Gastrocnemius medialis (tissue), 4 donors: ENCODE measurements at regions not wholly inside any gene's neighbourhood (a gene's known extent, or its start where the extent isn't known, plus 50 kb on each side); places are given as distances from the start of the nearest gene placed in this dataset.

Source experiments
- ATAC-seq, 2 donors: fragments of 150-250 bp; one replicate each; pipeline ENCODE4 v1.9.1; 2016
- DNase-seq, 2 donors: peaks; one replicate each; pipeline ENCODE4 v3.0.0-alpha.2; 2019
- H3K27ac ChIP-seq, 4 donors: fragments of 200-600 bp; sonication (generic); 1 replicate in 1 of 4; 2 replicates in 3 of 4; pipeline ENCODE4 v1.5.1; 2016 to 2018; ENCODE audit warnings: mild to moderate bottlenecking in 2 of 4, moderate library complexity in 1 of 4
- H3K27me3 ChIP-seq, 3 donors: fragments of 200-600 bp; sonication (generic) in 2 of 3; 1 replicate in 1 of 3; 2 replicates in 2 of 3; pipeline versions ENCODE4 v1.5.1 to v1.6.0; 2016 to 2019; ENCODE audit warnings: mild to moderate bottlenecking in 1 of 3, moderate library complexity in 1 of 3
- H3K36me3 ChIP-seq, 2 donors: fragments of 200-600 bp; sonication (generic) in 1 of 2; one replicate each; pipeline ENCODE4 v1.5.1; 2017 to 2018
- H3K4me1 ChIP-seq, 2 donors: fragments of 200-600 bp; sonication (generic) in 1 of 2; one replicate each; pipeline ENCODE4 v1.5.1; 2016 to 2017; ENCODE audit warnings: mild to moderate bottlenecking in 2 of 2
- H3K4me3 ChIP-seq, 4 donors: fragments of 200-600 bp; sonication (generic) in 3 of 4; 1 replicate in 1 of 4; 2 replicates in 3 of 4; pipeline ENCODE4 v1.5.1; 2016 to 2019; ENCODE audit warnings: mild to moderate bottlenecking in 2 of 4
- H3K9me3 ChIP-seq, 3 donors: fragments of 200-600 bp; sonication (generic) in 2 of 3; 1 replicate in 1 of 3; 2 replicates in 2 of 3; pipeline ENCODE4 v1.5.1; 2016 to 2019
- CTCF ChIP-seq, 5 experiments: fragments of 450-650 bp in 3 of 5; fragments of 200-600 bp in 2 of 5; sonication (generic) in 2 of 5; IDR thresholded peaks in 4 of 5; conservative IDR thresholded peaks in 1 of 5; 1 replicate in 4 of 5; 2 replicates in 1 of 5; pipeline ENCODE4 v1.5.1; 2016 to 2019; ENCODE audit warnings: antibody characterized with exemption in 5 of 5, mild to moderate bottlenecking in 3 of 5, moderate library complexity in 3 of 5
- POLR2A ChIP-seq, 2 donors: fragments of 450-650 bp; IDR thresholded peaks; one replicate each; pipeline ENCODE4 v1.6.1; 2017; ENCODE audit warnings: antibody characterized with exemption in 2 of 2, mild to moderate bottlenecking in 2 of 2, moderate library complexity in 2 of 2
- in situ Hi-C, 4 donors: fragments of 200-750 bp; cut with MboI; loops; one replicate each; pipeline versions ENCODE4 v1.15.0 to v1.8.0; 2017; ENCODE audit warnings: low sequenced_read_pairs in 4 of 4
- intact Hi-C: fragments of 100-400 bp; cut with DNase I; formaldehyde crosslinking; loops from one replicate; pipeline ENCODE4 v1.15.1; 2023; ENCODE audit warnings: low total_unique reads

- TF ChIP-seq POLR2A (IDR thresholded peaks at IDR 0.05), result no peak
- no peak for TF ChIP-seq CTCF (IDR thresholded peaks at IDR 0.05 in 4 of 5, conservative IDR thresholded peaks at IDR 0.05 in 1 of 5)
- Histone ChIP-seq H3K27ac (no peak overlapping the region), H3K4me1 (no peaks in the 10 kb centered on the region), H3K9me3 (no peaks in the 10 kb centered on the region), H3K27me3 (peaks cover 4 to 7% (median 6%) of the 10 kb centered on the region in 3 donors), H3K36me3 (no peaks in the 10 kb centered on the region), H3K4me3 (no peak overlapping the region)
- intact Hi-C loops (no loop called here), in situ Hi-C loops (no loop called here)
- DNase-seq (no peak), ATAC-seq (no peak)
Measured at GRCh38 chr1:4003846-4004505, 103.9 kb upstream of the C1orf174 start.

DNA sequence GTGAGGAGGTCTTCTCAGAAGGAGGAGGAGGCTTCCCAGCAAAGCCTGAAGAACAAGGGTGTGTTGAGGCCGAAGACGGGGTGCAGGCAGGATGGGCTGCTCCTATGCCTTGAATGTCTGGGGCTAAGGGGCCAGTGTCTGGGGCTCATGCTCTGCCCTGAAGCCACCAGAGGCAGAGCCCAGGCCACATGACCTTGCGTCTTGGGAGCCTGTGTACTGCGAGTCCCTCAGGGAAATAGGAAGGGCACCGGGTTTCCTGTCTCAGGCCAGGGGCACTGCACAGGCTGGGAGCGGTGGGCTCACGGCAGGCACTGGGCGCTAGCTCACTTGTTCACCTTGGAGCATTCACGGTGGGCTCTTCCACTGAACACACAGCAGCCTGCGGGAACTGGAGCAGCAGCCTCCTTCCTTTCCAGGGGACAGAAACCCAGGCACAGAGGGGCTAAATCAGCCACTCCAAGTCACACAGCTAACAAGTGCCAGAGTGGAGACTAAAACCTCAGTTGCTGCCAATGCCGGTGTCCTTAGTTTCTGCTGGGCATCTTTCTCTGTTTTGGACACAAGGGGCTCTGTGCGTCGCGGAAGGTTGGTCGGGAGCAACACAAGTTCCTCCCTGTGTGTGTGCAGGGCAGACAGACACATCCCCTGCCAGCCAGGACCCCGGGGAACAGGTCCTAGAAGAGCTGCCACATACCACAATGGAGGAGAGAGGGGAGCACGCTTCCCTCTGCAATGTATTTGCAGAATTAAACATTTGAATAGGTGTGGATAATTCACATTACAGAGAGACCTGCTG is 104.8 kb upstream of the C1orf174 start:
- H3K4me3 ChIP-seq, result no peak overlapping the region
- no peaks in the 10 kb centered on the region for H3K9me3 ChIP-seq
- H3K27me3 ChIP-seq, result peaks cover 4 to 7% (median 6%) of the 10 kb centered on the region in 3 donors
- DNase-seq (no peak), ATAC-seq (no peak)
- in situ Hi-C loops, result no loop called here
- H3K4me1 ChIP-seq, result no peaks in the 10 kb centered on the region
- no peak overlapping the region for H3K27ac ChIP-seq
- intact Hi-C loops, result no loop called here
- TF ChIP-seq CTCF (IDR thresholded peaks at IDR 0.05 in 4 of 5, conservative IDR thresholded peaks at IDR 0.05 in 1 of 5) (no peak), POLR2A (IDR thresholded peaks at IDR 0.05) (no peak)
- no peaks in the 10 kb centered on the region for H3K36me3 ChIP-seq

- Histone ChIP-seq H3K4me3 (no peak overlapping the region), H3K27me3 (peaks cover under 1 to 7% (median 4%) of the 10 kb centered on the region in 3 donors), H3K4me1 (no peaks in the 10 kb centered on the region), H3K9me3 (no peaks in the 10 kb centered on the region), H3K27ac (no peak overlapping the region), H3K36me3 (no peaks in the 10 kb centered on the region)
- in situ Hi-C loops, result no loop called here
- DNase-seq, result no peak
- ATAC-seq, result no peak
- TF ChIP-seq CTCF (IDR thresholded peaks at IDR 0.05 in 4 of 5, conservative IDR thresholded peaks at IDR 0.05 in 1 of 5) (no peak), POLR2A (IDR thresholded peaks at IDR 0.05) (no peak)
- intact Hi-C loops, result no loop called here
Measured at GRCh38 chr1:4005431-4005830, 105.4 kb upstream of the C1orf174 start.

DNA sequence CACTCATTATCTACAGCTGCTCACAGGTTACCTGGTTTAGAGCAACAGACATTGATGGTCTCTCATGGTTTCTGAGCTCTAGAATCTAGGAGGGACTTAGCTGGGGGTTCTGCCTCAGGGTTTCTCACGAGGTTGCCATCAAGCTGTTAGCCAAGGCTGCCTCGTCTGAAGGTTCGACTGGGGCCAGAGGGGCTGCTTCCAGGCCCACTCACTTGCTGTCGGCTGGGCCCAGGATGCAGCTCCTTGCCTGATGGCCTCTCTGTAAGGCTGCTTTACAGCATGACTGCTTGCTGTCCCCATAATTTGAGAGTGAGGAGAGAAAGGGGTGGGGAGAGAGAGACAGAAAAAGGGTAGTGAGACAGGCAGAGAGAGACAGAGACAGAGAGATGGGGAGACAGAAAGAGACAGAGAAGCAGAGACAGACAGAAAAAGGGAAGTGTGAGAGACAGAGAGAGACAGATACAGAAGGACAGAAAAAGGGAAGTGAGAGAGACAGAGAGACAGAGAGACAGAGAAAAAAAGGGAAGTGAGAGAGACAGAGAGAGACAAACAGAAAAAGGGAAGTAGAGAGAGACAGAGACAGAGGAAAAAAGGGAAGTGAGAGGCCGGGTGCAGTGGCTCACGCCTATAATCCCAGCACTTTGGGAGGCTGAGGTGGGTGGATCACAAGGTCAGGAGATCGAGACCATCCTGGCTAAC is 106.8 kb upstream of the C1orf174 start:
- H3K4me1 ChIP-seq, result no peaks in the 10 kb centered on the region
- intact Hi-C loops (no loop called here), in situ Hi-C loops (no loop called here)
- peaks cover 0 to 4% (median 0%) of the 10 kb centered on the region in 3 donors for H3K27me3 ChIP-seq
- no peak for DNase-seq
- H3K27ac ChIP-seq, result no peak overlapping the region
- H3K36me3 ChIP-seq, result no peaks in the 10 kb centered on the region
- TF ChIP-seq CTCF (IDR thresholded peaks at IDR 0.05 in 4 of 5, conservative IDR thresholded peaks at IDR 0.05 in 1 of 5) (no peak), POLR2A (IDR thresholded peaks at IDR 0.05) (no peak)
- no peak overlapping the region for H3K4me3 ChIP-seq
- no peak for ATAC-seq
- no peaks in the 10 kb centered on the region for H3K9me3 ChIP-seq
